Neural progenitor cell (in vitro differentiated cells): ENCODE measurements at regions not wholly inside any gene's neighbourhood (a gene's known extent, or its start where the extent isn't known, plus 50 kb on each side); places are given as distances from the start of the nearest gene placed in this dataset.

Experiments
- DNase-seq: peaks from one replicate; pipeline ENCODE4 v3.0.0-alpha.2; 2016; ENCODE audit warnings: low spot score
- H2AFZ ChIP-seq: fragments of 200-600 bp; sonication (generic); replicated peaks from 2 replicates; pipeline ENCODE4 v1.6.1; 2016; ENCODE audit warnings: antibody characterized with exemption
- H3F3A ChIP-seq: fragments of 200-600 bp; sonication (generic); 2 replicates; pipeline ENCODE4 v1.6.1; 2016; ENCODE audit warnings: antibody characterized with exemption, low read depth
- H3K27ac ChIP-seq: fragments of 200-600 bp; sonication (generic); 2 replicates; pipeline ENCODE4 v1.5.1; 2016; ENCODE audit warnings: mild to moderate bottlenecking
- H3K27me3 ChIP-seq: fragments of 200-600 bp; sonication (generic); 2 replicates; pipeline ENCODE4 v1.6.1; 2016; ENCODE audit warnings: mild to moderate bottlenecking, moderate library complexity
- H3K36me3 ChIP-seq: fragments of 200-600 bp; sonication (generic); 2 replicates; pipeline ENCODE4 v1.5.1; 2016
- H3K4me1 ChIP-seq: fragments of 200-600 bp; sonication (generic); 2 replicates; pipeline ENCODE4 v1.6.1; 2016; ENCODE audit warnings: mixed run types
- H3K4me2 ChIP-seq: fragments of 200-600 bp; sonication (generic); 2 replicates; pipeline ENCODE4 v1.6.1; 2016
- H3K4me3 ChIP-seq: fragments of 200-600 bp; sonication (generic); 2 replicates; pipeline ENCODE4 v1.5.1; 2016
- H3K79me2 ChIP-seq: fragments of 200-600 bp; sonication (generic); 2 replicates; pipeline ENCODE4 v1.6.1; 2016; ENCODE audit warnings: low read depth
- H3K9ac ChIP-seq: fragments of 200-600 bp; sonication (generic); 2 replicates; pipeline ENCODE4 v1.6.1; 2016
- H3K9me3 ChIP-seq: fragments of 200-600 bp; sonication (generic); 2 replicates; pipeline ENCODE4 v1.5.1; 2016; ENCODE audit warnings: low read depth
- H4K20me1 ChIP-seq: fragments of 200-600 bp; sonication (generic); 2 replicates; pipeline ENCODE4 v1.6.1; 2016; ENCODE audit warnings: low read depth
- H3K27ac Mint-ChIP-seq: 3 replicates; pipeline ENCODE4 v1.8.0; 2021; ENCODE audit warnings: mixed read lengths
- H3K27me3 Mint-ChIP-seq: 2 replicates; pipeline ENCODE4 v1.8.0; 2022; ENCODE audit warnings: low read depth, mild to moderate bottlenecking, inconsistent platforms, moderate library complexity, mixed read lengths; ENCODE audit not compliant: insufficient read depth
- H3K36me3 Mint-ChIP-seq: 3 replicates; pipeline ENCODE4 v1.8.0; 2021; ENCODE audit warnings: mixed read lengths
- H3K4me1 Mint-ChIP-seq: 3 replicates; pipeline ENCODE4 v1.8.0; 2021; ENCODE audit warnings: mixed read lengths
- H3K4me3 Mint-ChIP-seq: 3 replicates; pipeline ENCODE4 v1.8.0; 2021; ENCODE audit warnings: mild to moderate bottlenecking, moderate library complexity, mixed read lengths
- H3K9me3 Mint-ChIP-seq: 3 replicates; pipeline ENCODE4 v1.8.0; 2020; ENCODE audit warnings: mixed read lengths
- EZH2 ChIP-seq: fragments of 200-600 bp; sonication (generic); IDR thresholded peaks from 2 replicates; pipeline ENCODE4 v1.6.1; 2017; ENCODE audit warnings: antibody characterized with exemption, mild to moderate bottlenecking, moderate library complexity
- EZH2phosphoT487 ChIP-seq: fragments of 200-600 bp; sonication (generic); IDR thresholded peaks from 2 replicates; pipeline ENCODE4 v1.6.1; 2017; ENCODE audit warnings: antibody characterized with exemption
- TF ChIP-seq, protein P1 (sequence below): fragments of 200-600 bp; sonication (generic); IDR thresholded peaks from 2 replicates; pipeline ENCODE4 v1.5.1; 2017; ENCODE audit warnings: antibody characterized with exemption, mild to moderate bottlenecking

DNA sequence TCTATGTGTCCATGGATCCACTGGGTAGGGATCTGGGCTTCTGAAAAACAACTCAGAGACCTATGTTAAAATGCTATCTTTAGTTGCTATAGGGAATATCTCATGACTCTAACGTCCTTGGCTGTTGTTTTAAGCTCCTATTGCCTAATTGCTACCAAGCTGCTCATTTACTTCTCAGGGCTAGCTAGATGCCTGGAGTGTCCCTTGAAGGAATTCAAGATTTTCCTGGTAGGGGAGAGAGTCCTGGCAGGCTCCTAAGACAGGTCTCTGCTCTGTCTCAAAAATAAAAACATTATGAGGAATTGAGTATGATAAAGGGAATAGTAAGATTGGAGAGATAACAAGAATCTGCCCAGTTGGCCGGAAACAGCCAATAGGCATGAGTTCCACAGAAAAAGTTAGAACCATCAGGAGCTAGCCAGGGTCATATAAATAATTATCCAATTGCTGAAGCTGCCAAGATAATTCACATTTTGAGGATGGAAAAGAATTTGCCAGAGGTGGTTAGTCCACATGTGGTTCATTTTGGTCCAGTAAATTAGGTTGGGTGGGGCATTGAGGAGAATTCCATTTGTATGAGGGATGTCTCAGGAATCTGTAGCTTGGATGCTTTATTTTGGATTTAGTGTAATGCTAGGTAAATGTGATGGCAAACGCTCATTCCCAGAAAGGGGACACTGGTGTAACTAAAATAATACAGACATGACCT is 362.7 kb upstream of the VSTM2A start:
- Mint-ChIP-seq H3K27me3 (no peaks in the 10 kb centered on the region), H3K36me3 (no peaks in the 10 kb centered on the region), H3K27ac (no peak overlapping the region), H3K4me1 (no peaks in the 10 kb centered on the region), H3K4me3 (no peak overlapping the region), H3K9me3 (no peaks in the 10 kb centered on the region)
- H4K20me1 ChIP-seq: no peaks in the 10 kb centered on the region
- no peaks in the 10 kb centered on the region for H3K27me3 ChIP-seq
- H3K9me3 ChIP-seq: no peaks in the 10 kb centered on the region
- H3K79me2 ChIP-seq: no peaks in the 10 kb centered on the region
- TF ChIP-seq EZH2phosphoT487 (no peak), EZH2 (no peak)
- TF ChIP-seq, protein P1, sequence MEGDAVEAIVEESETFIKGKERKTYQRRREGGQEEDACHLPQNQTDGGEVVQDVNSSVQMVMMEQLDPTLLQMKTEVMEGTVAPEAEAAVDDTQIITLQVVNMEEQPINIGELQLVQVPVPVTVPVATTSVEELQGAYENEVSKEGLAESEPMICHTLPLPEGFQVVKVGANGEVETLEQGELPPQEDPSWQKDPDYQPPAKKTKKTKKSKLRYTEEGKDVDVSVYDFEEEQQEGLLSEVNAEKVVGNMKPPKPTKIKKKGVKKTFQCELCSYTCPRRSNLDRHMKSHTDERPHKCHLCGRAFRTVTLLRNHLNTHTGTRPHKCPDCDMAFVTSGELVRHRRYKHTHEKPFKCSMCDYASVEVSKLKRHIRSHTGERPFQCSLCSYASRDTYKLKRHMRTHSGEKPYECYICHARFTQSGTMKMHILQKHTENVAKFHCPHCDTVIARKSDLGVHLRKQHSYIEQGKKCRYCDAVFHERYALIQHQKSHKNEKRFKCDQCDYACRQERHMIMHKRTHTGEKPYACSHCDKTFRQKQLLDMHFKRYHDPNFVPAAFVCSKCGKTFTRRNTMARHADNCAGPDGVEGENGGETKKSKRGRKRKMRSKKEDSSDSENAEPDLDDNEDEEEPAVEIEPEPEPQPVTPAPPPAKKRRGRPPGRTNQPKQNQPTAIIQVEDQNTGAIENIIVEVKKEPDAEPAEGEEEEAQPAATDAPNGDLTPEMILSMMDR: no peak
- no peaks in the 10 kb centered on the region for H3K36me3 ChIP-seq
- no peak for DNase-seq
- H3K4me2 ChIP-seq: no peak overlapping the region
- H3F3A ChIP-seq: no peaks in the 10 kb centered on the region
- no peaks in the 10 kb centered on the region for H3K4me1 ChIP-seq
- H3K27ac ChIP-seq: no peak overlapping the region
- no peak overlapping the region for H2AFZ ChIP-seq
- no peak overlapping the region for H3K9ac ChIP-seq
- H3K4me3 ChIP-seq: no peak overlapping the region

GRCh38 chr7:54180796-54181195 is 361.4 kb upstream of the VSTM2A start:
- no peaks in the 10 kb centered on the region for H3K27me3 Mint-ChIP-seq
- Histone ChIP-seq H3K4me3 (no peak overlapping the region), H4K20me1 (no peaks in the 10 kb centered on the region), H3K27me3 (no peaks in the 10 kb centered on the region), H3F3A (no peaks in the 10 kb centered on the region), H3K36me3 (no peaks in the 10 kb centered on the region), H3K4me1 (no peaks in the 10 kb centered on the region), H3K27ac (no peak overlapping the region), H2AFZ (no peak overlapping the region), H3K9ac (no peak overlapping the region), H3K79me2 (no peaks in the 10 kb centered on the region), H3K9me3 (no peaks in the 10 kb centered on the region), H3K4me2 (no peak overlapping the region)
- no peak overlapping the region for H3K4me3 Mint-ChIP-seq
- H3K36me3 Mint-ChIP-seq: no peaks in the 10 kb centered on the region
- H3K4me1 Mint-ChIP-seq: no peaks in the 10 kb centered on the region
- H3K9me3 Mint-ChIP-seq: no peaks in the 10 kb centered on the region
- no peak for DNase-seq
- no peak overlapping the region for H3K27ac Mint-ChIP-seq
- TF ChIP-seq, protein P1: no peak
- no peak for TF ChIP-seq EZH2
- TF ChIP-seq EZH2phosphoT487: no peak

DNA sequence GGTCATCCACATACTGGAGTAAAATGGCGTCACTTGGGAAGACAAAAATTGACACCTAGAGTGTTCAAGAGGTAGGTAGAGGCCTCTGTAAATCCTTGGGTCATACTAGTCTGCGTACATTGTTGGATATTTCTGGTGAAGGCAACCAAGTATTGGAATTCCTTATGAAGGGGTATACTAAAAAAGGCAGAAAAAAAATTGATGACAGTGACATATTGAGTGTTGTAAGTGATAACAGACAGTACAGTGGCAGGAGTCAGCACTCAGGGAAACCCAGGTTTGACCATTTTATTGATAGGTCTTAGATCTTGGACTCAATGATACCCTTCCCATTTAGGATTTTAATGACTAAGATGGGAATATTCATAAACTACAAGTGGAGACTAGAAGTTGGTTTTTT is 359.1 kb upstream of the VSTM2A start:
- TF ChIP-seq EZH2phosphoT487 (no peak), EZH2 (no peak)
- TF ChIP-seq, protein P1: no peak
- no peak overlapping the region for H2AFZ ChIP-seq
- H3K9ac ChIP-seq: no peak overlapping the region
- H4K20me1 ChIP-seq: no peaks in the 10 kb centered on the region
- no peaks in the 10 kb centered on the region for H3K27me3 ChIP-seq
- DNase-seq: no peak
- H3K4me3 Mint-ChIP-seq: no peak overlapping the region
- H3K27ac ChIP-seq: no peak overlapping the region
- no peaks in the 10 kb centered on the region for H3K36me3 ChIP-seq
- no peaks in the 10 kb centered on the region for H3K36me3 Mint-ChIP-seq
- no peak overlapping the region for H3K27ac Mint-ChIP-seq
- H3F3A ChIP-seq: no peaks in the 10 kb centered on the region
- H3K9me3 Mint-ChIP-seq: no peaks in the 10 kb centered on the region
- H3K4me2 ChIP-seq: no peak overlapping the region
- H3K4me3 ChIP-seq: no peak overlapping the region
- no peaks in the 10 kb centered on the region for H3K4me1 Mint-ChIP-seq
- no peaks in the 10 kb centered on the region for H3K9me3 ChIP-seq
- no peaks in the 10 kb centered on the region for H3K27me3 Mint-ChIP-seq
- H3K4me1 ChIP-seq: no peaks in the 10 kb centered on the region
- no peaks in the 10 kb centered on the region for H3K79me2 ChIP-seq
